ENCODE measurements at regions not wholly inside any gene's neighbourhood (a gene's known extent, or its start where the extent isn't known, plus 50 kb on each side); places are given as distances from the start of the nearest gene placed in this dataset.

GRCh38 chr15:81915990-81916389 is 129.8 kb downstream of the MEX3B start:
- Histone ChIP-seq H3K27ac (ENCODE audit: low read depth) (no peak overlapping the region), H3K4me1 (ENCODE audit: insufficient read depth) (peaks cover 6% of the 10 kb centered on the region; the same call in 1 of the 2 replicates), H3K4me3 (no peak overlapping the region), H3K27me3 (ENCODE audit: insufficient read depth) (no peaks in the 10 kb centered on the region), H3F3A (replicated peaks; ENCODE audit: low read depth) (no peaks in the 10 kb centered on the region), H3K36me3 (ENCODE audit: insufficient read depth) (peaks cover 10% of the 10 kb centered on the region; the same call in 1 of the 2 replicates), H3K4me2 (no peak overlapping the region), H3K79me2 (replicated peaks; ENCODE audit: insufficient read depth) (no peaks in the 10 kb centered on the region), H3K9me2 (ENCODE audit: insufficient read depth) (no peaks in the 10 kb centered on the region; the same call in 1 of the 2 replicates), H4K20me1 (replicated peaks; ENCODE audit: insufficient read depth) (no peaks in the 10 kb centered on the region), H2AFZ (no peak overlapping the region)
- Mint-ChIP-seq H3K4me1 (peaks cover 6% of the 10 kb centered on the region; the same call in 2 of the 3 replicates), H3K9me3 (peaks cover 44% of the 10 kb centered on the region), H3K4me3 (no peak overlapping the region), H3K27ac (no peak overlapping the region), H3K36me3 (ENCODE audit: low read depth) (peaks cover 40% of the 10 kb centered on the region), H3K27me3 (ENCODE audit: insufficient read depth, low read depth, poor library complexity) (peaks cover 6% of the 10 kb centered on the region)
- ATAC-seq, result no peak
- no peak for TF ChIP-seq ZNF462 (CRISPR knock-in tag; IDR thresholded peaks at IDR 0.05)
- TF ChIP-seq, protein P1, sequence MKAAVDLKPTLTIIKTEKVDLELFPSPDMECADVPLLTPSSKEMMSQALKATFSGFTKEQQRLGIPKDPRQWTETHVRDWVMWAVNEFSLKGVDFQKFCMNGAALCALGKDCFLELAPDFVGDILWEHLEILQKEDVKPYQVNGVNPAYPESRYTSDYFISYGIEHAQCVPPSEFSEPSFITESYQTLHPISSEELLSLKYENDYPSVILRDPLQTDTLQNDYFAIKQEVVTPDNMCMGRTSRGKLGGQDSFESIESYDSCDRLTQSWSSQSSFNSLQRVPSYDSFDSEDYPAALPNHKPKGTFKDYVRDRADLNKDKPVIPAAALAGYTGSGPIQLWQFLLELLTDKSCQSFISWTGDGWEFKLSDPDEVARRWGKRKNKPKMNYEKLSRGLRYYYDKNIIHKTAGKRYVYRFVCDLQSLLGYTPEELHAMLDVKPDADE (IDR thresholded peaks at IDR 0.05), result no peak
- TF ChIP-seq CTCF (conservative IDR thresholded peaks at IDR 0.05; ENCODE audit: low read depth in 2 of 2), result no peak
- no peak for TF ChIP-seq STAT1 (IDR thresholded peaks at IDR 0.05; ENCODE audit: unreplicated experiment)
- no peak for TF ChIP-seq EZH2phosphoT487 (IDR thresholded peaks at IDR 0.05; ENCODE audit: unreplicated experiment)
- TF ChIP-seq EZH2 (IDR thresholded peaks at IDR 0.05; ENCODE audit: low read depth, unreplicated experiment), result no peak
- TF ChIP-seq CREB1 (CRISPR knock-in tag; IDR thresholded peaks at IDR 0.05; ENCODE audit: low read depth), result no peak
- no peak for TF ChIP-seq JUNB (IDR thresholded peaks at IDR 0.05; ENCODE audit: unreplicated experiment)
- TF ChIP-seq POLR2AphosphoS5 (IDR thresholded peaks at IDR 0.05; ENCODE audit: low read depth), result no peak
- no peak for TF ChIP-seq NANOG (IDR thresholded peaks at IDR 0.05; ENCODE audit: borderline replicate concordance)
- TF ChIP-seq ZNF114 (CRISPR knock-in tag; IDR thresholded peaks at IDR 0.05), result no peak
- TF ChIP-seq, protein P2, sequence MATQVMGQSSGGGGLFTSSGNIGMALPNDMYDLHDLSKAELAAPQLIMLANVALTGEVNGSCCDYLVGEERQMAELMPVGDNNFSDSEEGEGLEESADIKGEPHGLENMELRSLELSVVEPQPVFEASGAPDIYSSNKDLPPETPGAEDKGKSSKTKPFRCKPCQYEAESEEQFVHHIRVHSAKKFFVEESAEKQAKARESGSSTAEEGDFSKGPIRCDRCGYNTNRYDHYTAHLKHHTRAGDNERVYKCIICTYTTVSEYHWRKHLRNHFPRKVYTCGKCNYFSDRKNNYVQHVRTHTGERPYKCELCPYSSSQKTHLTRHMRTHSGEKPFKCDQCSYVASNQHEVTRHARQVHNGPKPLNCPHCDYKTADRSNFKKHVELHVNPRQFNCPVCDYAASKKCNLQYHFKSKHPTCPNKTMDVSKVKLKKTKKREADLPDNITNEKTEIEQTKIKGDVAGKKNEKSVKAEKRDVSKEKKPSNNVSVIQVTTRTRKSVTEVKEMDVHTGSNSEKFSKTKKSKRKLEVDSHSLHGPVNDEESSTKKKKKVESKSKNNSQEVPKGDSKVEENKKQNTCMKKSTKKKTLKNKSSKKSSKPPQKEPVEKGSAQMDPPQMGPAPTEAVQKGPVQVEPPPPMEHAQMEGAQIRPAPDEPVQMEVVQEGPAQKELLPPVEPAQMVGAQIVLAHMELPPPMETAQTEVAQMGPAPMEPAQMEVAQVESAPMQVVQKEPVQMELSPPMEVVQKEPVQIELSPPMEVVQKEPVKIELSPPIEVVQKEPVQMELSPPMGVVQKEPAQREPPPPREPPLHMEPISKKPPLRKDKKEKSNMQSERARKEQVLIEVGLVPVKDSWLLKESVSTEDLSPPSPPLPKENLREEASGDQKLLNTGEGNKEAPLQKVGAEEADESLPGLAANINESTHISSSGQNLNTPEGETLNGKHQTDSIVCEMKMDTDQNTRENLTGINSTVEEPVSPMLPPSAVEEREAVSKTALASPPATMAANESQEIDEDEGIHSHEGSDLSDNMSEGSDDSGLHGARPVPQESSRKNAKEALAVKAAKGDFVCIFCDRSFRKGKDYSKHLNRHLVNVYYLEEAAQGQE (IDR thresholded peaks at IDR 0.05; ENCODE audit: unreplicated experiment), result no peak
- no peak for TF ChIP-seq ZNF331 (CRISPR knock-in tag; IDR thresholded peaks at IDR 0.05; ENCODE audit: low read depth)
- DNase-seq (ENCODE audit: low spot score), result no peak

Data from GM23338 (cell line).